ENCODE measurements at regions not wholly inside any gene's neighbourhood (a gene's known extent, or its start where the extent isn't known, plus 50 kb on each side); places are given as distances from the start of the nearest gene placed in this dataset.

- TF ChIP-seq CTCF (IDR thresholded peaks at IDR 0.05; ENCODE audit: borderline replicate concordance, extremely low read depth, low read length, poor library complexity, severe bottlenecking) (no peak), EZH2 (IDR thresholded peaks at IDR 0.05; ENCODE audit: borderline replicate concordance, low read depth, low read length, severe bottlenecking) (no peak)
Measured at GRCh38 chr3:117630469-117630868, 920.9 kb downstream of the TUSC7 start.
